Osteocyte (in vitro differentiated cells): ENCODE measurements at regions not wholly inside any gene's neighbourhood (a gene's known extent, or its start where the extent isn't known, plus 50 kb on each side); places are given as distances from the start of the nearest gene placed in this dataset.
"Not testable (repeated sequence)": the region's sequence is repeated elsewhere in the genome, so short reads cannot be mapped to it uniquely, and the experiment has no call there.

Experiments used
- DNase-seq: peaks from one replicate; pipeline ENCODE4 v3.0.0; 2021; ENCODE audit warnings: mixed read lengths; ENCODE audit not compliant: unreplicated experiment; ENCODE audit errors: extremely low spot score
- H3K27ac Mint-ChIP-seq: one replicate; pipeline ENCODE4 v1.8.0; 2021; ENCODE audit warnings: mild to moderate bottlenecking, mixed read lengths; ENCODE audit not compliant: unreplicated experiment
- H3K27me3 Mint-ChIP-seq: one replicate; pipeline ENCODE4 v1.8.0; 2021; ENCODE audit warnings: mixed read lengths; ENCODE audit not compliant: unreplicated experiment
- H3K36me3 Mint-ChIP-seq: one replicate; pipeline ENCODE4 v1.8.0; 2021; ENCODE audit warnings: mixed read lengths; ENCODE audit not compliant: unreplicated experiment
- H3K4me1 Mint-ChIP-seq: one replicate; pipeline ENCODE4 v1.8.0; 2021; ENCODE audit warnings: mixed read lengths; ENCODE audit not compliant: unreplicated experiment
- H3K4me3 Mint-ChIP-seq: one replicate; pipeline ENCODE4 v1.8.0; 2021; ENCODE audit warnings: mild to moderate bottlenecking, moderate library complexity, mixed read lengths; ENCODE audit not compliant: unreplicated experiment
- H3K9me3 Mint-ChIP-seq: one replicate; pipeline ENCODE4 v1.8.0; 2021; ENCODE audit warnings: mixed read lengths; ENCODE audit not compliant: unreplicated experiment
- TF ChIP-seq, protein P1 (sequence below): fragments of 200-600 bp; sonication (generic); IDR thresholded peaks from 2 replicates; pipeline ENCODE4 v1.5.0; 2021; ENCODE audit warnings: antibody characterized with exemption, mild to moderate bottlenecking, moderate library complexity

GRCh38 chr2:21774691-21775368, 651.1 kb downstream of the TDRD15 start:
- Mint-ChIP-seq H3K27ac (no peak overlapping the region), H3K27me3 (no peaks in the 10 kb centered on the region), H3K36me3 (no peaks in the 10 kb centered on the region), H3K4me1 (peaks cover 6% of the 10 kb centered on the region), H3K9me3 (no peaks in the 10 kb centered on the region), H3K4me3 (no peak overlapping the region)
- no peak for DNase-seq
- TF ChIP-seq, protein P1, sequence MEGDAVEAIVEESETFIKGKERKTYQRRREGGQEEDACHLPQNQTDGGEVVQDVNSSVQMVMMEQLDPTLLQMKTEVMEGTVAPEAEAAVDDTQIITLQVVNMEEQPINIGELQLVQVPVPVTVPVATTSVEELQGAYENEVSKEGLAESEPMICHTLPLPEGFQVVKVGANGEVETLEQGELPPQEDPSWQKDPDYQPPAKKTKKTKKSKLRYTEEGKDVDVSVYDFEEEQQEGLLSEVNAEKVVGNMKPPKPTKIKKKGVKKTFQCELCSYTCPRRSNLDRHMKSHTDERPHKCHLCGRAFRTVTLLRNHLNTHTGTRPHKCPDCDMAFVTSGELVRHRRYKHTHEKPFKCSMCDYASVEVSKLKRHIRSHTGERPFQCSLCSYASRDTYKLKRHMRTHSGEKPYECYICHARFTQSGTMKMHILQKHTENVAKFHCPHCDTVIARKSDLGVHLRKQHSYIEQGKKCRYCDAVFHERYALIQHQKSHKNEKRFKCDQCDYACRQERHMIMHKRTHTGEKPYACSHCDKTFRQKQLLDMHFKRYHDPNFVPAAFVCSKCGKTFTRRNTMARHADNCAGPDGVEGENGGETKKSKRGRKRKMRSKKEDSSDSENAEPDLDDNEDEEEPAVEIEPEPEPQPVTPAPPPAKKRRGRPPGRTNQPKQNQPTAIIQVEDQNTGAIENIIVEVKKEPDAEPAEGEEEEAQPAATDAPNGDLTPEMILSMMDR, result no peak

GRCh38 chr2:21779786-21780185, 656.0 kb downstream of the TDRD15 start:
- Mint-ChIP-seq H3K9me3 (no peaks in the 10 kb centered on the region), H3K4me3 (no peak overlapping the region), H3K36me3 (no peaks in the 10 kb centered on the region), H3K4me1 (no peaks in the 10 kb centered on the region), H3K27me3 (no peaks in the 10 kb centered on the region), H3K27ac (no peak overlapping the region)
- DNase-seq, result no peak
- TF ChIP-seq, protein P1, result no peak

DNA sequence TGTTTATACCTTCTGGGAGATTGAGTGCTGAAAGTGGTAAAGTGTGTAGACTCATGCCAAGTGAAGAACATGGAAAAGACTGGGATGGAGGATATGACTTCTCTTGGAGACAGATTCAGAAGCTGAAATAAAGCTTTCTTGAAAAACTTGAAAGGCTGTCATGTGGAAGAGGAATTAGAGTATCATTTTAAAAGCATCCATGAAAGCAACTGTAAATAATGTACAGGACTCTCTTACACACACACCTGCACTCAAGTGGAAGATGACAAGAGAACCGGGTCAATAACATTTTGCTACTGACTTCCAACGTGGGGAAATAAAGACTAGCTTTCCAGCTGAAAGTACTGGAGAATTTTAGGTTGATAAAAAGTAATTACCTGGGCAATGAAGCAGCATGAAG, 658.2 kb downstream of the TDRD15 start:
- Mint-ChIP-seq H3K36me3 (no peaks in the 10 kb centered on the region), H3K27ac (no peak overlapping the region), H3K4me1 (no peaks in the 10 kb centered on the region), H3K9me3 (no peaks in the 10 kb centered on the region), H3K4me3 (no peak overlapping the region), H3K27me3 (no peaks in the 10 kb centered on the region)
- TF ChIP-seq, protein P1, result no peak
- DNase-seq, result no peak

DNA sequence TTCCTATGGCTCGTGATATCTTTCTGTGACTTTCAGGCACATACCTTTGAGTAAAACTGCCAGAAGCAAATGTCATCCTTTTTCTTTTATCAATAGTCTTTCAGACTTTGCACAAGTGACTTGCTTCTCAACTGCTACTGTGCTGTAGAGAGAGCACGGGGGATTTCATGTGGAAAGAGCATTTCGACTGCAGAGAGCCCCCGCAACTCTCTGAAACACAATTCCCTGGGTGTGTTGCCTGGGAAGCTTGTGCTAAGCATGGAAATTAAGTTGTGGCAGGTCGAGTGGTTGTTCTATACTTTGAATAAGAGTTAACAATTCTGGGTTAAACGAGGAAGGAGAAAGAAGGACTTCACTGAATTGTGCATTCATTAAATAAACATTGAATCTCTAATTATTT, 659.1 kb downstream of the TDRD15 start:
- no peaks in the 10 kb centered on the region for H3K36me3 Mint-ChIP-seq
- no peak overlapping the region for H3K27ac Mint-ChIP-seq
- TF ChIP-seq, protein P1, result no peak
- H3K9me3 Mint-ChIP-seq, result no peaks in the 10 kb centered on the region
- no peaks in the 10 kb centered on the region for H3K27me3 Mint-ChIP-seq
- DNase-seq, result no peak
- H3K4me3 Mint-ChIP-seq, result no peak overlapping the region
- H3K4me1 Mint-ChIP-seq, result no peaks in the 10 kb centered on the region

- no peaks in the 10 kb centered on the region for H3K4me1 Mint-ChIP-seq
- no peak overlapping the region for H3K27ac Mint-ChIP-seq
- no peaks in the 10 kb centered on the region for H3K36me3 Mint-ChIP-seq
- DNase-seq, result no peak
- H3K27me3 Mint-ChIP-seq, result no peaks in the 10 kb centered on the region
- H3K9me3 Mint-ChIP-seq, result no peaks in the 10 kb centered on the region
- H3K4me3 Mint-ChIP-seq, result no peak overlapping the region
- TF ChIP-seq, protein P1, result no peak
These were observed 664.2 kb downstream of the TDRD15 start for GRCh38 chr2:21787941-21788340.

- H3K9me3 Mint-ChIP-seq, DNase-seq, H3K4me3 Mint-ChIP-seq, H3K36me3 Mint-ChIP-seq, H3K4me1 Mint-ChIP-seq, H3K27ac Mint-ChIP-seq, H3K27me3 Mint-ChIP-seq: not testable (repeated sequence)
These were observed 666.5 kb downstream of the TDRD15 start for GRCh38 chr2:21790311-21790710.
